K562 (cell line): ENCODE measurements at regions not wholly inside any gene's neighbourhood (a gene's known extent, or its start where the extent isn't known, plus 50 kb on each side); places are given as distances from the start of the nearest gene placed in this dataset.

Source experiments
- ATAC-seq: fragments of 200-7000 bp; cut with Tn5 transposase; 3 replicates; pipeline ENCODE4 v1.9.1; 2020; ENCODE audit warnings: moderate library complexity
- BruUV-seq: library from RNA; stranded (reverse); fragments of 400-500 nt; replicated peaks from 2 replicates; lab custom pipeline; 2021; lab: Mats Ljungman, UMichigan
- CTCF ChIA-PET: fragments of 300-600 bp; formaldehyde crosslinking; extraction: SDS; loops from one replicate; lab custom pipeline; 2021; ENCODE audit warnings: low intra/inter-chr PET ratio; lab: Yijun Ruan, JAX
- POLR2A ChIA-PET: fragments of 300-600, 350-650 bp; sonication (Branson Sonifier 250); formaldehyde crosslinking; extraction: SDS; loops from one replicate; lab custom pipeline; 2021; ENCODE audit warnings: antibody characterized with exemption, inconsistent platforms; lab: Yijun Ruan, JAX
- DNase-seq, 4 experiments: peaks; one replicate each; pipeline versions ENCODE4 v3.0.0 to v3.0.0-alpha.2; 2011 to 2018; ENCODE audit warnings: low spot score in 3 of 4, mixed read lengths in 3 of 4; ENCODE audit errors: extremely low read depth in 1 of 4
- FAIRE-seq: peaks from 2 replicates; lab custom pipeline; 2011; peaks lifted over from hg19 to GRCh38; lab: Jason Lieb, UNC
- H2AFZ ChIP-seq: 2 replicates; pipeline ENCODE4 v1.6.0; 2011; ENCODE audit warnings: low read depth, low read length, control low read depth, inconsistent platforms
- H3K27ac ChIP-seq: fragments of 200-600 bp; 3 replicates; pipeline ENCODE4 v1.8.0; 2011; ENCODE audit warnings: low read depth, mild to moderate bottlenecking, control low read depth, inconsistent platforms, low read length, moderate library complexity, mixed read lengths; ENCODE audit errors: extremely low read depth
- H3K27me3 ChIP-seq, 2 experiments: fragments of 300-600 bp in 1 of 2; 2 replicates in 1 of 2; 3 replicates in 1 of 2; pipeline versions ENCODE4 v1.6.0 to v1.8.0; 2011; ENCODE audit warnings: inconsistent platforms in 2 of 2, low read length in 2 of 2, mild to moderate bottlenecking in 1 of 2, mixed read lengths in 1 of 2, moderate library complexity in 1 of 2; ENCODE audit not compliant: control insufficient read depth in 2 of 2, insufficient read depth in 2 of 2
- H3K36me3 ChIP-seq: fragments of 300-600 bp; 3 replicates; pipeline ENCODE4 v1.8.0; 2011; ENCODE audit warnings: mild to moderate bottlenecking, low read length, inconsistent platforms; ENCODE audit not compliant: control insufficient read depth, insufficient read depth
- H3K4me1 ChIP-seq, 2 experiments: fragments of 200-600 bp in 1 of 2; replicated peaks in 1 of 2; 2 replicates in 1 of 2; 3 replicates in 1 of 2; pipeline versions ENCODE4 v1.5.1 to v1.8.0; 2011; ENCODE audit warnings: inconsistent platforms in 2 of 2, low read length in 2 of 2, mild to moderate bottlenecking in 1 of 2, mixed read lengths in 1 of 2, moderate library complexity in 1 of 2; ENCODE audit not compliant: control insufficient read depth in 2 of 2, insufficient read depth in 2 of 2
- H3K4me2 ChIP-seq: 2 replicates; pipeline ENCODE4 v1.6.1; 2011; ENCODE audit warnings: low read length, control low read depth, inconsistent platforms, mixed read lengths; ENCODE audit not compliant: insufficient read depth
- H3K4me3 ChIP-seq: fragments of 200-600 bp; sonication (generic), shearing (Covaris generic); 2 replicates; pipeline ENCODE4 v1.5.1; 2016; ENCODE audit warnings: control low read depth, inconsistent platforms
- H3K79me2 ChIP-seq: fragments of 200-600 bp; 3 replicates; pipeline ENCODE4 v1.8.0; 2011; ENCODE audit warnings: low read length, inconsistent platforms; ENCODE audit not compliant: control insufficient read depth, insufficient read depth
- H3K9ac ChIP-seq, 2 experiments: 2 replicates each; pipeline versions ENCODE4 v1.6.0 to v1.6.1; 2011; ENCODE audit warnings: low read depth in 2 of 2, low read length in 2 of 2, control low read depth in 1 of 2, inconsistent platforms in 1 of 2, mild to moderate bottlenecking in 1 of 2, mixed read lengths in 1 of 2; ENCODE audit not compliant: insufficient read depth in 1 of 2
- H3K9me1 ChIP-seq: one replicate; pipeline ENCODE4 v1.6.0; 2011; ENCODE audit warnings: inconsistent platforms, mild to moderate bottlenecking, low read length, moderate library complexity; ENCODE audit not compliant: control insufficient read depth, insufficient read depth
- H3K9me3 ChIP-seq: replicated peaks from 2 replicates; pipeline ENCODE4 v1.5.1; 2011; ENCODE audit warnings: low read depth, low read length, inconsistent platforms; ENCODE audit not compliant: control insufficient read depth, insufficient read depth
- H4K20me1 ChIP-seq: replicated peaks from 2 replicates; pipeline ENCODE4 v1.6.1; 2011; ENCODE audit warnings: low read length, inconsistent platforms, mixed read lengths; ENCODE audit not compliant: control insufficient read depth, insufficient read depth
- ARID4B ChIP-seq: sonication (generic); formaldehyde crosslinking; IDR thresholded peaks from 2 replicates; pipeline ENCODE4 v1.8.0; 2022; ENCODE audit warnings: mild to moderate bottlenecking, missing genetic modification reagents
- C11orf30 ChIP-seq: fragments of 450-650 bp; IDR thresholded peaks from 2 replicates; pipeline ENCODE4 v1.6.1; 2016; ENCODE audit warnings: low read depth, mild to moderate bottlenecking
- CBFA2T2 ChIP-seq: fragments of 450-650 bp; conservative IDR thresholded peaks from 2 replicates; pipeline ENCODE4 v1.6.1; 2017; ENCODE audit warnings: mild to moderate bottlenecking
- GABPA ChIP-seq: fragments of 200-800 bp; sonication (Bioruptor generic); conservative IDR thresholded peaks from 2 replicates; pipeline ENCODE4 v1.6.1; 2016; ENCODE audit warnings: low read depth, missing genetic modification characterization, missing compliant biosample characterization
- HEY1 ChIP-seq: fragments of 250-450 bp; sonication (Bioruptor Pico); IDR thresholded peaks from 2 replicates; pipeline ENCODE4 v1.5.0; 2020; ENCODE audit warnings: mild to moderate bottlenecking, moderate library complexity, borderline replicate concordance
- HINFP ChIP-seq: fragments of 450-650 bp; conservative IDR thresholded peaks from 2 replicates; pipeline ENCODE4 v1.6.1; 2016; ENCODE audit warnings: missing genetic modification characterization, low read depth, mild to moderate bottlenecking, control low read depth, missing compliant biosample characterization
- HNRNPLL ChIP-seq: fragments of 200-400 bp; formaldehyde crosslinking; IDR thresholded peaks from 2 replicates; pipeline ENCODE4 v1.6.1; 2017; ENCODE audit warnings: low read length, low read depth, mild to moderate bottlenecking; ENCODE audit not compliant: poor library complexity, severe bottlenecking
- POLR2A ChIP-seq: fragments of 450-650 bp; conservative IDR thresholded peaks from 2 replicates; pipeline ENCODE4 v1.6.1; 2016
- RBM22 ChIP-seq: fragments of 200-400 bp; formaldehyde crosslinking; IDR thresholded peaks from 2 replicates; pipeline ENCODE4 v1.6.1; 2018; ENCODE audit warnings: low read length, low read depth; ENCODE audit not compliant: poor library complexity, severe bottlenecking
- TRIM28 ChIP-seq: fragments of 450-650 bp; IDR thresholded peaks from 2 replicates; pipeline ENCODE4 v1.6.1; 2017
- YBX1 ChIP-seq: fragments of 450-650 bp; IDR thresholded peaks from 2 replicates; pipeline ENCODE4 v1.7.1; 2016; ENCODE audit warnings: mild to moderate bottlenecking
- ZNF165 ChIP-seq: fragments of 250-450 bp; sonication (Bioruptor Pico); IDR thresholded peaks from 2 replicates; pipeline ENCODE4 v1.4.0; 2020; ENCODE audit warnings: borderline replicate concordance
- ZNF766 ChIP-seq: fragments of 200-800 bp; sonication (Bioruptor generic); conservative IDR thresholded peaks from 2 replicates; pipeline ENCODE4 v1.6.1; 2016; ENCODE audit warnings: missing genetic modification characterization, missing compliant biosample characterization
- WGBS: fragments of 100-300 bp; shearing (Covaris generic); methylation state at CpG from one replicate; pipeline ENCODE4 v1.1.6; 2016; ENCODE audit warnings: low coverage, mixed read lengths; ENCODE audit not compliant: insufficient coverage; ENCODE audit errors: missing lambda C conversion rate; 5-methylcytosine and 5-hydroxymethylcytosine counted together
- in situ Hi-C: fragments of 300-500 bp; cut with MboI; formaldehyde crosslinking; loops from 4 replicates; pipeline ENCODE4 v1.15.0; 2018; ENCODE audit warnings: inconsistent platforms, mixed read lengths
- intact Hi-C: fragments of 100-400 bp; cut with micrococcal nuclease; formaldehyde crosslinking; loops from 2 replicates; pipeline ENCODE4 v1.14.2; 2022

- TF ChIP-seq GABPA (tag), result no peak
Observed at GRCh38 chr2:180676520-180677025, 303.8 kb upstream of the UBE2E3 start (continued).

- no peak overlapping the region for H3K27ac ChIP-seq
- no peaks in the 10 kb centered on the region for H3K4me1 ChIP-seq
- CTCF ChIA-PET, result no interaction called here
- ATAC-seq (no peak), DNase-seq (no peak), FAIRE-seq (no peak)
- no peak overlapping the region for H2AFZ ChIP-seq
- H3K9me1 ChIP-seq, result no peaks in the 10 kb centered on the region
- H3K9me3 ChIP-seq, result no peaks in the 10 kb centered on the region
- H3K36me3 ChIP-seq, result no peaks in the 10 kb centered on the region
- H3K4me3 ChIP-seq, result no peak overlapping the region
- H3K9ac ChIP-seq, result no peak overlapping the region
- no peak overlapping the region for H3K4me2 ChIP-seq
- 0% methylated on average over 1 of the region's 1 CpG for WGBS
- BruUV-seq, result no TSS peak
- H4K20me1 ChIP-seq, result no peaks in the 10 kb centered on the region
- intact Hi-C loops (loop anchor here (10.0 kb wide), 1 partner anchor 380 kb away; no protein-coding TSS in a partner anchor), in situ Hi-C loops (no loop called here)
- POLR2A ChIA-PET, result interaction anchor here (0.6 kb wide), 1 partner anchor 50 kb away, joined by 3 read pairs; no protein-coding TSS in a partner anchor
- no peaks in the 10 kb centered on the region for H3K27me3 ChIP-seq
- no peaks in the 10 kb centered on the region for H3K79me2 ChIP-seq
- TF ChIP-seq ZNF766 (CRISPR knock-in tag) (no peak), ZNF165 (CRISPR knock-in tag) (no peak), YBX1 (no peak), POLR2A (no peak), TRIM28 (no peak), ARID4B (CRISPR knock-in tag) (no peak), HINFP (tag) (no peak), HEY1 (CRISPR knock-in tag) (no peak), RBM22 (no peak), C11orf30 (no peak), CBFA2T2 (no peak), HNRNPLL (no peak)
Observed at GRCh38 chr2:180675170-180675569, 305.2 kb upstream of the UBE2E3 start.
